ENCODE measurements at regions not wholly inside any gene's neighbourhood (a gene's known extent, or its start where the extent isn't known, plus 50 kb on each side); places are given as distances from the start of the nearest gene placed in this dataset.

- no peaks in the 10 kb centered on the region for H3K27me3 ChIP-seq (ENCODE audit: control insufficient read depth in 1 of 2, insufficient read depth in 2 of 2, low read length in 2 of 2)
- no peaks in the 10 kb centered on the region for H3K4me1 ChIP-seq (ENCODE audit: insufficient read depth, low read length)
- CTCF ChIA-PET, result no interaction called here
- DNase-seq, result no peak
- TF ChIP-seq CTCF (IDR thresholded peaks at IDR 0.05), result no peak
- no peak overlapping the region for H3K4me3 ChIP-seq (ENCODE audit: low read length)
- ATAC-seq (ENCODE audit: poor library complexity), result no peak
- POLR2A ChIA-PET, result no interaction called here
- H3K9me3 Mint-ChIP-seq, result peaks cover 3% of the 10 kb centered on the region
- no peak overlapping the region for H3K27ac Mint-ChIP-seq
- no peaks in the 10 kb centered on the region for H3K27me3 Mint-ChIP-seq
- H3K9me3 ChIP-seq (ENCODE audit: control insufficient read depth in 1 of 2, insufficient read depth in 1 of 2, low read length in 2 of 2), result peaks cover 5% of the 10 kb centered on the region in 2 experiments
- no peak overlapping the region for H3K4me3 Mint-ChIP-seq
- intact Hi-C loops (cut with DNase I, micrococcal nuclease), result no loop called here
- H3K27ac ChIP-seq (ENCODE audit: low read depth in 1 of 2, low read length in 2 of 2), result no peak overlapping the region
- no peaks in the 10 kb centered on the region for H3K36me3 ChIP-seq (ENCODE audit: insufficient read depth, low read length)
- H3K4me1 Mint-ChIP-seq (ENCODE audit: low read depth), result no peaks in the 10 kb centered on the region
- H3K36me3 Mint-ChIP-seq (ENCODE audit: low read depth), result no peaks in the 10 kb centered on the region
Observed at GRCh38 chr2:184463866-184464248, 134.5 kb upstream of the ZNF804A start.

- no peaks in the 10 kb centered on the region for H3K27me3 ChIP-seq (ENCODE audit: control insufficient read depth in 1 of 2, insufficient read depth in 2 of 2, low read length in 2 of 2)
- no peaks in the 10 kb centered on the region for H3K36me3 ChIP-seq (ENCODE audit: insufficient read depth, low read length)
- Mint-ChIP-seq H3K4me3 (no peak overlapping the region), H3K9me3 (peaks cover 5% of the 10 kb centered on the region), H3K27ac (no peak overlapping the region), H3K36me3 (ENCODE audit: low read depth) (no peaks in the 10 kb centered on the region), H3K27me3 (no peaks in the 10 kb centered on the region), H3K4me1 (ENCODE audit: low read depth) (no peaks in the 10 kb centered on the region)
- DNase-seq (no peak), ATAC-seq (ENCODE audit: poor library complexity) (no peak)
- no peak overlapping the region for H3K27ac ChIP-seq (ENCODE audit: low read depth in 1 of 2, low read length in 2 of 2)
- H3K9me3 ChIP-seq (ENCODE audit: control insufficient read depth in 1 of 2, insufficient read depth in 1 of 2, low read length in 2 of 2), result peaks cover 0 to 5% of the 10 kb centered on the region in 2 experiments
- intact Hi-C loops (cut with DNase I, micrococcal nuclease), result no loop called here
- TF ChIP-seq CTCF (IDR thresholded peaks at IDR 0.05), result no peak
- ChIA-PET POLR2A (no interaction called here), CTCF (no interaction called here)
- H3K4me3 ChIP-seq (ENCODE audit: low read length), result no peak overlapping the region
- no peaks in the 10 kb centered on the region for H3K4me1 ChIP-seq (ENCODE audit: insufficient read depth, low read length)
Observed at GRCh38 chr2:184468826-184469225, 129.5 kb upstream of the ZNF804A start.

- Histone ChIP-seq H3K9me3 (ENCODE audit: control insufficient read depth in 1 of 2, insufficient read depth in 1 of 2, low read length in 2 of 2) (peaks cover 0 to 5% of the 10 kb centered on the region in 2 experiments), H3K4me1 (ENCODE audit: insufficient read depth, low read length) (no peaks in the 10 kb centered on the region), H3K27ac (ENCODE audit: low read depth in 1 of 2, low read length in 2 of 2) (no peak overlapping the region), H3K27me3 (ENCODE audit: control insufficient read depth in 1 of 2, insufficient read depth in 2 of 2, low read length in 2 of 2) (no peaks in the 10 kb centered on the region), H3K36me3 (ENCODE audit: insufficient read depth, low read length) (no peaks in the 10 kb centered on the region), H3K4me3 (ENCODE audit: low read length) (no peak overlapping the region)
- Mint-ChIP-seq H3K27me3 (no peaks in the 10 kb centered on the region), H3K36me3 (ENCODE audit: low read depth) (no peaks in the 10 kb centered on the region), H3K4me1 (ENCODE audit: low read depth) (no peaks in the 10 kb centered on the region), H3K4me3 (no peak overlapping the region), H3K9me3 (peaks cover 2% of the 10 kb centered on the region), H3K27ac (no peak overlapping the region)
- POLR2A ChIA-PET, result no interaction called here
- DNase-seq (no peak), ATAC-seq (ENCODE audit: poor library complexity) (no peak)
- CTCF ChIA-PET, result no interaction called here
- intact Hi-C loops (cut with DNase I, micrococcal nuclease), result no loop called here
- no peak for TF ChIP-seq CTCF (IDR thresholded peaks at IDR 0.05)
Observed at GRCh38 chr2:184472481-184472880, 125.8 kb upstream of the ZNF804A start.
